ENCODE measurements at regions not wholly inside any gene's neighbourhood (a gene's known extent, or its start where the extent isn't known, plus 50 kb on each side); places are given as distances from the start of the nearest gene placed in this dataset.

DNA sequence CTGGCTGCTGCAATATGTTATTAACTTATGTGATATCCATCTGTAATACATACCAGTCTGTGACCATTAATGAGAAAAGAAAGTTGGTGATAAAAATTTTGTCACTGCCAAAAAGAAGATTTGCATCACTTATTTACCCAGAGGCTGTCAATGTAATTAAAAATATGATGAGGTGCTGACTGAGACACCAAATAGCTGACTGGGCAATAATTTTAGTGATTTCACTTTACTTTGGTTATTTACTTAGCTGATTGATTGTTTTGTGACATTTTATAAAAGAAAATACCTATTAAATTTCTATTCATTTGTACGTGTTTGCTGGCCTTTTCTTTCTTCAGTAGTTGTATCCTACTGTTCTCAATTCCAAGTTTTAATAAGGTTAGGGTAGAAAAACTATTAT lies 139.2 kb downstream of the HLX start:
- intact Hi-C loops (cut with DNase I; ENCODE audit: low total_unique reads) = no loop called here
- Histone ChIP-seq H3K9me3 (no peaks in the 10 kb centered on the region), H3K27ac (no peak overlapping the region), H3K36me3 (no peaks in the 10 kb centered on the region), H3K4me3 (no peak overlapping the region), H3K27me3 (no peaks in the 10 kb centered on the region), H3K4me1 (peaks cover 0 to 17% (median 8%) of the 10 kb centered on the region in 4 donors)
- DNase-seq = no peak
- TF ChIP-seq, protein P1, sequence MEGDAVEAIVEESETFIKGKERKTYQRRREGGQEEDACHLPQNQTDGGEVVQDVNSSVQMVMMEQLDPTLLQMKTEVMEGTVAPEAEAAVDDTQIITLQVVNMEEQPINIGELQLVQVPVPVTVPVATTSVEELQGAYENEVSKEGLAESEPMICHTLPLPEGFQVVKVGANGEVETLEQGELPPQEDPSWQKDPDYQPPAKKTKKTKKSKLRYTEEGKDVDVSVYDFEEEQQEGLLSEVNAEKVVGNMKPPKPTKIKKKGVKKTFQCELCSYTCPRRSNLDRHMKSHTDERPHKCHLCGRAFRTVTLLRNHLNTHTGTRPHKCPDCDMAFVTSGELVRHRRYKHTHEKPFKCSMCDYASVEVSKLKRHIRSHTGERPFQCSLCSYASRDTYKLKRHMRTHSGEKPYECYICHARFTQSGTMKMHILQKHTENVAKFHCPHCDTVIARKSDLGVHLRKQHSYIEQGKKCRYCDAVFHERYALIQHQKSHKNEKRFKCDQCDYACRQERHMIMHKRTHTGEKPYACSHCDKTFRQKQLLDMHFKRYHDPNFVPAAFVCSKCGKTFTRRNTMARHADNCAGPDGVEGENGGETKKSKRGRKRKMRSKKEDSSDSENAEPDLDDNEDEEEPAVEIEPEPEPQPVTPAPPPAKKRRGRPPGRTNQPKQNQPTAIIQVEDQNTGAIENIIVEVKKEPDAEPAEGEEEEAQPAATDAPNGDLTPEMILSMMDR (IDR thresholded peaks at IDR 0.05) = no peak

DNA sequence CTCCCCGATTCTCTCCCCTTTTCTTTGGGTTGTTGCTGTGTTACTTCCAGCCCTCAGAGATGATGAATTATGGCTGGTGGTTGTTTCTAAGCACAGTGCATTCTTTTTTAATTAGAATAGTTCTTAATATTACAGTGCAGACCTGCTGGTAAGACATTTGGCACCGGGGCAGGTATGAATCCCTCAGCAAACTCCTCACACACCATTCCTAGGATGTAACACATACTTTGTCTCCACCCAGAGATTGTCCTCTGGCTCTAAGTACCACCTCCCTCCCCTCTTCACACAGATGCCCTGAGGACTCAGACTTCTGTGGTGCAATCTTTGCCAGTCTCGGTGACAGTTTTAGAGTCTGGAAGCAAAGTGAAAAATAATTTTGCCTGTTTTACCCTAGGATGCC lies 143.1 kb downstream of the HLX start:
- H3K9me3 ChIP-seq = no peaks in the 10 kb centered on the region
- no peaks in the 10 kb centered on the region for H3K27me3 ChIP-seq
- TF ChIP-seq, protein P1 (IDR thresholded peaks at IDR 0.05) = no peak
- H3K27ac ChIP-seq = no peak overlapping the region
- intact Hi-C loops (cut with DNase I; ENCODE audit: low total_unique reads) = no loop called here
- no peaks in the 10 kb centered on the region for H3K4me1 ChIP-seq
- H3K36me3 ChIP-seq = no peaks in the 10 kb centered on the region
- DNase-seq = no peak
- no peak overlapping the region for H3K4me3 ChIP-seq

DNA sequence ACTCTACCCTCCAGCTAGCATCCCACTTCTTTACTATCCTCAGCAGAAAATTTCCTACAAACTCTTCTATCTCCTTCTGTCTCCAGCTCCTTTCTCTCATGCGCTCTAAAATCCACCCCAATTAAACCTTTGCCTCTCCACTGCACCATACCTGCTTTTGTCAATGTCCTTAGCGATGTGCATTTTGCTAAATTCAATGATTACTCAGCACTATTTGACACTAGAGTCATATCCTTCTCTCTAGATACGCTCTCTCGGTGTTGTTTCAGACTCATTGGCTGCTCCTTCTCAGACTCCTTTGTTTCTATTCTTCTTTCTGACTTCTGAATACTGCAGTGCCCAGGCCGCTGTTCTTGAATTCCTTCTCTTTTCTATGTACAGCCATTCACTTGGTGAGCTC lies 144.2 kb downstream of the HLX start:
- Histone ChIP-seq H3K4me1 (no peaks in the 10 kb centered on the region), H3K27me3 (no peaks in the 10 kb centered on the region), H3K27ac (no peak overlapping the region), H3K36me3 (no peaks in the 10 kb centered on the region), H3K9me3 (no peaks in the 10 kb centered on the region), H3K4me3 (no peak overlapping the region)
- TF ChIP-seq, protein P1 (IDR thresholded peaks at IDR 0.05) = no peak
- intact Hi-C loops (cut with DNase I; ENCODE audit: low total_unique reads) = no loop called here
- DNase-seq = no peak

DNA sequence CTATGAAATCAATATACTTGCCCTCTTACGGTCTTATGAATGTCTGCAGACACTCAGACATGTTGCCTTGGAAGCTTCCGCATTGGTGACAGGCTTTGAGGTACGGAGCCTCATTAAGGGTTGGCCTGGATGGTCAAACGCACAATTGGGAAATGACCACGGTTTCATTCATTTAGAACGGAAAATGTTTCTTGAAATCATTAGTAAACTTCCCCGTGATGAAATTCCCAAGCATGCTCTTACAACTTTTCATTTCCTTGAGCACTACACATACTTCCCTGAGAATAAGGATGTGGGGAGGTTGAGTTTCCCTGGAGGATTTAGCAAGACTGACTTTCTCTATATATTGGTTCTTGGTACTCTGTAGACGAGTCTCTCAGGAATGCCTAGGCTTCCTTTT lies 146.3 kb downstream of the HLX start:
- H3K9me3 ChIP-seq = no peaks in the 10 kb centered on the region
- H3K27ac ChIP-seq = no peak overlapping the region
- no peak for DNase-seq
- intact Hi-C loops (cut with DNase I; ENCODE audit: low total_unique reads) = no loop called here
- TF ChIP-seq, protein P1 (IDR thresholded peaks at IDR 0.05) = no peak
- no peaks in the 10 kb centered on the region for H3K36me3 ChIP-seq
- H3K27me3 ChIP-seq = no peaks in the 10 kb centered on the region
- peaks cover 0 to 13% (median 3%) of the 10 kb centered on the region in 4 donors for H3K4me1 ChIP-seq
- H3K4me3 ChIP-seq = no peak overlapping the region

DNA sequence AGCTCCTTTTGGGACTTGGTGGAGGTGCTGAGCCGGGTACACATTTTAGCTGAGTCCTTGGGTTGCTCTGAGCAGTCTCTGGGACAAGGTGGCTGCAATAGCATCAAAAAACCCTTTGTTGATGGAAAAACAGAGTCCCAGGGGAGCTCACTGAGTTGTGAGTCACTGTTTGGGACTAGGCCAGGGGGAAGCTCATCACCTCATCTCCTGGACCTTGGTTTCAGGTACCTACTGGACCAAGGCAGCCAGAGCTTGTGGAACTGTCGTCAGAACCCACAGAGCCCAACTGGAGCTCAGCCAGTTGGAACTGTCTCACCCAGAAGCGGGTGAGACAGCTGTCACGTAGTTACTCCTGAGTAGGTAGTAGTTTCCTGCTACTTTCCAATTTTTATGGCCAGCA lies 146.7 kb downstream of the HLX start:
- TF ChIP-seq, protein P1 (IDR thresholded peaks at IDR 0.05) = no peak
- Histone ChIP-seq H3K9me3 (no peaks in the 10 kb centered on the region), H3K36me3 (no peaks in the 10 kb centered on the region), H3K27me3 (no peaks in the 10 kb centered on the region), H3K4me1 (peaks cover 0 to 14% (median 4%) of the 10 kb centered on the region in 4 donors), H3K27ac (no peak overlapping the region), H3K4me3 (no peak overlapping the region)
- intact Hi-C loops (cut with DNase I; ENCODE audit: low total_unique reads) = no loop called here
- no peak for DNase-seq

DNA sequence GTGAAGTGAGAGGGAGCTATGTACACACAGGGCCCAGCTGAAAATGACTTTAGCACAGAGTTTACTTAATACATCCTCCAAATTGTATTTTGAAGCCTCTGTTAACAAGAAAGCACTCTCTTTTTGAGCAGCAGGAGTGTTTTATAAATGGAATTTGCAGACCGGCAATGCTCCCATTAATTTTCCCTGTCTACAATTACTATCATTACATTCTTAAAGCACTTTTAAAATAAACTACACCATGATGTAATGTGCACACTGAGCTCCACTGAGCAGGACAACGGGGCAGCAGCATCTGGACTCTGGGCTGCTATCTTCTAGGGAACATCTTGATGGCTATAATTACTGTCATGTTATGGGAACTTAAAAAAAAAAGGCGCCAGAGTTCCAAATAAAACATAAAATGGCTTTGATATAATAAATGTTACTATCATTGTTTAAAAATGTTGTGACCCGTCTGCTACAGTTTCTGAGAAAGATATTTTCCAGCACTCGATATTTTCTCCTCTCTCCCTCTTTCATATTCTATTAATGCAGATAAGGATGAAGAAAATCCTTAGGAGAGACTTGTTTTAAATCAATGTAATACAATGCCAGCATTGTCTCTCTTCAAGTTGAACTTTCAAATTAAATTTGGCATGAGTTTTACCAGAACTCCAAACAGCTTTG lies 150.9 kb downstream of the HLX start:
- intact Hi-C loops (cut with DNase I; ENCODE audit: low total_unique reads) = no loop called here
- TF ChIP-seq, protein P1 (IDR thresholded peaks at IDR 0.05) = no peak
- no peak for DNase-seq
- H3K36me3 ChIP-seq = no peaks in the 10 kb centered on the region
- no peak overlapping the region for H3K4me3 ChIP-seq
- no peak overlapping the region for H3K27ac ChIP-seq
- H3K9me3 ChIP-seq = no peaks in the 10 kb centered on the region
- H3K4me1 ChIP-seq = peaks cover 0 to 34% (median 6%) of the 10 kb centered on the region in 4 donors
- no peaks in the 10 kb centered on the region for H3K27me3 ChIP-seq
